Activated naive CD4-positive, alpha-beta T cell treated with anti-CD3 and anti-CD28 coated beads, Interleukin-2, amount 50 U/mL, for 16 hours (primary cell): ENCODE measurements at regions not wholly inside any gene's neighbourhood (a gene's known extent, or its start where the extent isn't known, plus 50 kb on each side); places are given as distances from the start of the nearest gene placed in this dataset.
"Not testable (repeated sequence)": the region's sequence is repeated elsewhere in the genome, so short reads cannot be mapped to it uniquely, and the experiment has no call there.

ENCODE experiments used
- DNase-seq: peaks from one replicate; pipeline ENCODE4 v3.0.0-alpha.2; 2020

GRCh38 chr18:68427951-68428401 is 286.9 kb downstream of the TMX3 start:
- DNase-seq: no peak

GRCh38 chr18:68426731-68427315 is 288.1 kb downstream of the TMX3 start:
- DNase-seq: no peak

- no peak for DNase-seq
Observed at GRCh38 chr18:68418881-68419280, 296.0 kb downstream of the TMX3 start.

- no peak for DNase-seq
Observed at GRCh38 chr18:68418226-68418868, 296.6 kb downstream of the TMX3 start.

- DNase-seq: no peak
Observed at GRCh38 chr18:68417826-68418225, 297.1 kb downstream of the TMX3 start.

GRCh38 chr18:68417166-68417799 is 297.6 kb downstream of the TMX3 start:
- DNase-seq: no peak

- DNase-seq: no peak
Observed at GRCh38 chr18:68414407-68414806, 300.5 kb downstream of the TMX3 start.

GRCh38 chr18:68409576-68409975 is 305.3 kb downstream of the TMX3 start:
- no peak for DNase-seq

GRCh38 chr18:68406761-68407160 is 308.1 kb downstream of the TMX3 start:
- no peak for DNase-seq

- DNase-seq: no peak
Observed at GRCh38 chr18:68402784-68403183, 312.1 kb downstream of the TMX3 start.

GRCh38 chr18:68400889-68401288 is 314.0 kb downstream of the TMX3 start:
- DNase-seq: no peak

- no peak for DNase-seq
Observed at GRCh38 chr18:68399721-68400120, 315.2 kb downstream of the TMX3 start.

- no peak for DNase-seq
Observed at GRCh38 chr18:68397241-68398035, 317.5 kb downstream of the TMX3 start.

- DNase-seq: no peak
Observed at GRCh38 chr18:68394705-68395104, 320.2 kb downstream of the TMX3 start.

- no peak for DNase-seq
Observed at GRCh38 chr18:68391801-68392200, 323.1 kb downstream of the TMX3 start.

GRCh38 chr18:68387246-68387645 is 327.7 kb downstream of the TMX3 start:
- DNase-seq: no peak

GRCh38 chr18:68383979-68384378 is 330.9 kb downstream of the TMX3 start:
- not testable (repeated sequence) for DNase-seq

GRCh38 chr18:68376926-68377325 is 338.0 kb downstream of the TMX3 start:
- no peak for DNase-seq

GRCh38 chr18:68362907-68363306 is 352.0 kb downstream of the TMX3 start:
- DNase-seq: no peak

GRCh38 chr18:68355637-68356036 is 359.3 kb downstream of the TMX3 start:
- DNase-seq: no peak

GRCh38 chr18:68354176-68354575 is 360.7 kb downstream of the TMX3 start:
- no peak for DNase-seq

- DNase-seq: no peak
Observed at GRCh38 chr18:68342039-68342659, 372.8 kb downstream of the TMX3 start.

GRCh38 chr18:68340606-68341005 is 374.3 kb downstream of the TMX3 start:
- DNase-seq: no peak
